Effector memory CD8-positive, alpha-beta T cell (primary cell): ENCODE measurements at regions not wholly inside any gene's neighbourhood (a gene's known extent, or its start where the extent isn't known, plus 50 kb on each side); places are given as distances from the start of the nearest gene placed in this dataset.

Source experiments
- ATAC-seq: fragments of 150-1000 bp; cut with Tn5 transposase; replicated peaks from 2 replicates; pipeline ENCODE4 v1.10.0; 2021; ENCODE audit warnings: mild to moderate bottlenecking, moderate library complexity
- DNase-seq, 3 experiments: peaks; one replicate each; pipeline ENCODE4 v3.0.0; 2021
- H3K27ac Mint-ChIP-seq, 2 donors: one replicate each; pipeline ENCODE4 v1.8.0; 2022; ENCODE audit warnings: mild to moderate bottlenecking in 2 of 2, mixed read lengths in 2 of 2, moderate library complexity in 2 of 2
- H3K27me3 Mint-ChIP-seq, 2 donors: one replicate each; pipeline ENCODE4 v1.8.0; 2022; ENCODE audit warnings: mixed read lengths in 2 of 2
- H3K36me3 Mint-ChIP-seq: one replicate; pipeline ENCODE4 v1.8.0; 2022; ENCODE audit warnings: mild to moderate bottlenecking, moderate library complexity, mixed read lengths; ENCODE audit not compliant: insufficient read depth
- H3K4me1 Mint-ChIP-seq, 2 donors: one replicate each; pipeline ENCODE4 v1.8.0; 2022; ENCODE audit warnings: low read depth in 2 of 2, mixed read lengths in 2 of 2
- H3K4me3 Mint-ChIP-seq, 2 donors: one replicate each; pipeline ENCODE4 v1.8.0; 2022; ENCODE audit warnings: mild to moderate bottlenecking in 2 of 2, mixed read lengths in 2 of 2, moderate library complexity in 2 of 2
- H3K9me3 Mint-ChIP-seq, 2 donors: one replicate each; pipeline ENCODE4 v1.8.0; 2022; ENCODE audit warnings: mixed read lengths in 2 of 2

- H3K4me3 Mint-ChIP-seq, result no peak overlapping the region
- H3K36me3 Mint-ChIP-seq, result no peaks in the 10 kb centered on the region
- H3K9me3 Mint-ChIP-seq, result no peaks in the 10 kb centered on the region
- peaks cover 2 to 5% of the 10 kb centered on the region in 2 donors for H3K4me1 Mint-ChIP-seq
- ATAC-seq (no peak), DNase-seq (no peak)
- no peaks in the 10 kb centered on the region for H3K27me3 Mint-ChIP-seq
- H3K27ac Mint-ChIP-seq, result no peak overlapping the region
Measured at GRCh38 chr1:61536174-61537108, 188.5 kb downstream of the TM2D1 start.

GRCh38 chr1:61534847-61535246, 190.1 kb downstream of the TM2D1 start:
- no peak for ATAC-seq
- H3K36me3 Mint-ChIP-seq, result no peaks in the 10 kb centered on the region
- no peaks in the 10 kb centered on the region for H3K9me3 Mint-ChIP-seq
- no peak for DNase-seq
- H3K4me3 Mint-ChIP-seq, result no peak overlapping the region
- H3K27ac Mint-ChIP-seq, result no peak overlapping the region
- peaks cover 2 to 5% of the 10 kb centered on the region in 2 donors for H3K4me1 Mint-ChIP-seq
- H3K27me3 Mint-ChIP-seq, result no peaks in the 10 kb centered on the region

- Mint-ChIP-seq H3K4me3 (no peak overlapping the region), H3K9me3 (no peaks in the 10 kb centered on the region), H3K27me3 (no peaks in the 10 kb centered on the region), H3K27ac (no peak overlapping the region), H3K4me1 (peaks cover 2 to 5% of the 10 kb centered on the region in 2 donors), H3K36me3 (peaks cover 2% of the 10 kb centered on the region)
- no peak for ATAC-seq
- DNase-seq, result no peak
Measured at GRCh38 chr1:61533546-61533945, 191.4 kb downstream of the TM2D1 start.

- DNase-seq (no peak), ATAC-seq (no peak)
- no peaks in the 10 kb centered on the region for H3K9me3 Mint-ChIP-seq
- peaks cover 2% of the 10 kb centered on the region for H3K36me3 Mint-ChIP-seq
- H3K27ac Mint-ChIP-seq, result no peak overlapping the region
- H3K4me1 Mint-ChIP-seq, result peaks cover 2 to 5% of the 10 kb centered on the region in 2 donors
- no peak overlapping the region for H3K4me3 Mint-ChIP-seq
- H3K27me3 Mint-ChIP-seq, result peaks cover 3 to 5% of the 10 kb centered on the region in 2 donors
Measured at GRCh38 chr1:61531716-61532115, 193.2 kb downstream of the TM2D1 start.

GRCh38 chr1:61523893-61524605, 200.9 kb downstream of the TM2D1 start:
- no peak overlapping the region for H3K27ac Mint-ChIP-seq
- DNase-seq, result no peak
- ATAC-seq, result no peak
- H3K36me3 Mint-ChIP-seq, result no peaks in the 10 kb centered on the region
- H3K27me3 Mint-ChIP-seq, result peaks cover 32 to 35% of the 10 kb centered on the region in 2 donors
- peaks cover 0 to 7% of the 10 kb centered on the region in 2 donors for H3K4me1 Mint-ChIP-seq
- H3K4me3 Mint-ChIP-seq, result no peak overlapping the region
- no peaks in the 10 kb centered on the region for H3K9me3 Mint-ChIP-seq

GRCh38 chr1:61523229-61523628, 201.7 kb downstream of the TM2D1 start:
- no peak for ATAC-seq
- Mint-ChIP-seq H3K9me3 (no peaks in the 10 kb centered on the region), H3K4me1 (peaks cover 0 to 7% of the 10 kb centered on the region in 2 donors), H3K36me3 (no peaks in the 10 kb centered on the region), H3K4me3 (no peak overlapping the region), H3K27ac (no peak overlapping the region), H3K27me3 (peaks cover 32 to 35% of the 10 kb centered on the region in 2 donors)
- no peak for DNase-seq

GRCh38 chr1:61520401-61520800, 204.5 kb downstream of the TM2D1 start:
- Mint-ChIP-seq H3K27ac (no peak overlapping the region), H3K9me3 (no peaks in the 10 kb centered on the region), H3K36me3 (no peaks in the 10 kb centered on the region), H3K4me3 (no peak overlapping the region), H3K4me1 (peaks cover 0 to 7% of the 10 kb centered on the region in 2 donors), H3K27me3 (peaks cover 23% of the 10 kb centered on the region in 2 donors)
- ATAC-seq, result no peak
- no peak for DNase-seq

- H3K4me3 Mint-ChIP-seq, result no peak overlapping the region
- H3K36me3 Mint-ChIP-seq, result no peaks in the 10 kb centered on the region
- H3K4me1 Mint-ChIP-seq, result peaks cover 1 to 7% of the 10 kb centered on the region in 2 donors
- ATAC-seq, result no peak
- DNase-seq, result no peak
- H3K27me3 Mint-ChIP-seq, result peaks cover 16% of the 10 kb centered on the region in 2 donors
- H3K27ac Mint-ChIP-seq, result no peak overlapping the region
- no peaks in the 10 kb centered on the region for H3K9me3 Mint-ChIP-seq
Measured at GRCh38 chr1:61519631-61520030, 205.3 kb downstream of the TM2D1 start.

- H3K27ac Mint-ChIP-seq, result no peak overlapping the region
- no peaks in the 10 kb centered on the region for H3K9me3 Mint-ChIP-seq
- ATAC-seq (no peak), DNase-seq (no peak)
- no peaks in the 10 kb centered on the region for H3K36me3 Mint-ChIP-seq
- H3K27me3 Mint-ChIP-seq, result peaks cover 8 to 9% of the 10 kb centered on the region in 2 donors
- H3K4me3 Mint-ChIP-seq, result no peak overlapping the region
- H3K4me1 Mint-ChIP-seq, result peaks cover 2 to 7% of the 10 kb centered on the region in 2 donors
Measured at GRCh38 chr1:61518670-61519400, 206.1 kb downstream of the TM2D1 start.

- ATAC-seq, result no peak
- peaks cover 2 to 7% of the 10 kb centered on the region in 2 donors for H3K4me1 Mint-ChIP-seq
Measured at GRCh38 chr1:61517345-61517744, 207.6 kb downstream of the TM2D1 start.

GRCh38 chr1:61515096-61515495, 209.8 kb downstream of the TM2D1 start:
- ATAC-seq, result no peak
- H3K4me1 Mint-ChIP-seq, result peaks cover 2 to 7% of the 10 kb centered on the region in 2 donors
- DNase-seq, result no peak
- H3K27ac Mint-ChIP-seq, result no peak overlapping the region
- H3K36me3 Mint-ChIP-seq, result no peaks in the 10 kb centered on the region
- H3K4me3 Mint-ChIP-seq, result no peak overlapping the region
- no peaks in the 10 kb centered on the region for H3K9me3 Mint-ChIP-seq
- peaks cover 8 to 10% of the 10 kb centered on the region in 2 donors for H3K27me3 Mint-ChIP-seq

More at GRCh38 chr1:61517345-61517744, 207.6 kb downstream of the TM2D1 start:
- Mint-ChIP-seq H3K36me3 (no peaks in the 10 kb centered on the region), H3K4me3 (no peak overlapping the region), H3K27me3 (peaks cover 0 to 10% of the 10 kb centered on the region in 2 donors), H3K9me3 (no peaks in the 10 kb centered on the region), H3K27ac (no peak overlapping the region)
- no peak for DNase-seq
